HG03460 (cell line): ENCODE measurements at regions not wholly inside any gene's neighbourhood (a gene's known extent, or its start where the extent isn't known, plus 50 kb on each side); places are given as distances from the start of the nearest gene placed in this dataset.

ENCODE experiments used
- ATAC-seq: cut with Tn5 transposase; IDR thresholded peaks from one replicate; pipeline ENCODE4 v1.9.1; 2021; ENCODE audit not compliant: unreplicated experiment

DNA sequence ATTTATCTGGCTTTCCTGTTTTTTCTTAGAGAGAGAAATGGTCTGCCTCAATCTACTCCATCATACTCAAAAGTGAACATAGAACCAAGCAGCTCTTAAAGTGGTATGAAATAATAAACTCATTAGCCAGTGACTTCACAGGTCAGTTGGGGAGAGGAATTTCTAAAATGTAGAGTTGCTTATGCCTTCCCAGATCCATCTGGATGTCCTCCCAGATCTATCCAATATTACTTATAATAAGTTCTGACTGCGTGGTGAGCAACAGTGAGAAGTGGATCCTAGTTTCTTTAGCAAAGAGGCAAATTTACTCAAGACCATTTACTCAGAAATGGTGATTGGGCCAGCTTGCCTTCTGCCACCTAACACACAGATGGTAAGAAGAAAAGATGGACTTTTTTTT lies 748.0 kb downstream of the PCDH18 start:
- ATAC-seq, result no peak

- ATAC-seq, result no peak
These were observed 762.6 kb downstream of the PCDH18 start for GRCh38 chr4:136769717-136770116.

GRCh38 chr4:136768925-136769275 lies 763.4 kb downstream of the PCDH18 start:
- no peak for ATAC-seq

DNA sequence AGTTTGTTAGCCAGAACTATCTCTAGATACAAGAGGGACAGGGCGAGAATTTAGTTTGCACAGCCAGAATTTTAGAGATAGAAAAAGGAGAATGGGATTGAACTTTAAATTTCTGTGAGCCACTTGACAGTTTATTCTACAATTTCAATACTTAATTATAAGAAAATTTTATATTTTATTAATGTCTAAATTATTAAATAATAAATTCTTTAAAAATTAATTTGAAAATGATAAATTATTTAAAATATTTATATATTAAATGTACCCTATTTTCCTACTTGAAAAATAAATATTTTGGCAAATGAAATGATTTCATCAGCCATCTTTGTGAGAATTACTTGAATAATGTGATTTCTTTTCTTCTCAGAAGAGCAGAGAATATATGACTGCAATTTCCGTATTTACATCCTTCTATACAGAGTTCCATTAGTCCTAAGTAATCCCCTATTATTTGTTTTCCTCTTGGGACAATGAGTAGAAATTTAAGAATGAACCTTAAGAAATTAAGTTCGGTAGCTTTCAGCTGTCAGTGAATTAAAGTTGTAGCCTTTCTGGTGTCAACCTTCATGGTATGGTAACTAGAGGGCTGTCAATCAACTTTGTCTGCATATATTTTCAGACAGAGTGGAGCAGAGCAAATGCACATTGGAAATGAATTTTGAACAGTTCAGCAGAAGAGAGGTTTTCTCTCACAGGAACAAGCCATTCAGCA lies 763.9 kb downstream of the PCDH18 start:
- no peak for ATAC-seq

DNA sequence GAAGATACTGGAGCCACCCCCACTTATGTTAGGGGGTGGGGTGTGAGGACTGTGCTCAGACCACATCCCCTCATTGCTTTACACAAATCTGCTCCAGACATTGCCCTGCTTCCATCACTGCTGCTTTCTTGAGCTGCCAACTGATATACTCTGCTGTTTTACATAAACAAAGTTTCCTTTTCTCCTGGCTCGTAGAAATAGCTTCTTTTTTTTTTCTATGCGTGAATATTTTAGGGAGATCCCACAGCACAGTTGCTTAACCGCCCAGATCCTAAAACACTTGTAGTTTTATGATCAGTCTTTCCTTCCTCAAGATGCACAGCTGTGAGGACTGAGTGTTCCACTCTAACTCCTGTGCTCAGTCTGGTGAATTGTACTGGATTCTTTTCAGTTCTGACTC lies 768.4 kb downstream of the PCDH18 start:
- no peak for ATAC-seq

- no peak for ATAC-seq
These were observed 776.8 kb downstream of the PCDH18 start for GRCh38 chr4:136755531-136755916.

DNA sequence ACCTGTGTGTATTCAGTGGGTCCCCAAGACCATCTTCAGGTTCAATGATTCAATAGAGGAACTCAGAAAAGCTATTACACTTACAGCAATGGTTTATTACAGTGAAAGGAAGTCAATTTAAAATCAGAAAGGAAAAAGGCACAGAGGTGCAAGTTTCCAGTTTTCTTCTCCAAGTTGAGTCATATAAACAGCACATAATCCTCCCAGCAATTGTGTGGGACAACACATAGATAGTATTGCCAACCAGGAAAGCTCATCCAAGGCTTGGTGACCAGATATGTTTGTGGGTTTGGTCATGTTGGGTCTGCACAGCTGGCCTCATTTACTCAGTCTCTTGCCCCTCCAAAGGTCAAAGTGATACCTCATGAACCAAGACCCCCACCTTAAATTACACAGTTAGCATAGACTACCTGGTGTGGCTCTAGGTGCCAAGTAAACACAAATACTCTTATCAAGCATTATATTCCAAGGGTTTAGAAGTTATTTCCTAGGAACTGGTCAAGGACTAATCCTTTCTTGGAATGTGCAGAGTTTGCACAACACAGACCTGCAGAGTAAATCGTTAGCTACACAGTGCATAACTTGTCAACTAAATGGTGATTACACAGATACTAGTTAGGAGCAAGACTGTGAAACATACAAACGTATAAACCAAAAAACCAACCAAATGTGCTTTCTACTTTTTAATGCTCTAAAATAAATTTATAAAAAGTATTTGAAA lies 777.3 kb downstream of the PCDH18 start:
- ATAC-seq, result no peak

- ATAC-seq, result no peak
These were observed 780.7 kb downstream of the PCDH18 start for GRCh38 chr4:136751556-136751955.

DNA sequence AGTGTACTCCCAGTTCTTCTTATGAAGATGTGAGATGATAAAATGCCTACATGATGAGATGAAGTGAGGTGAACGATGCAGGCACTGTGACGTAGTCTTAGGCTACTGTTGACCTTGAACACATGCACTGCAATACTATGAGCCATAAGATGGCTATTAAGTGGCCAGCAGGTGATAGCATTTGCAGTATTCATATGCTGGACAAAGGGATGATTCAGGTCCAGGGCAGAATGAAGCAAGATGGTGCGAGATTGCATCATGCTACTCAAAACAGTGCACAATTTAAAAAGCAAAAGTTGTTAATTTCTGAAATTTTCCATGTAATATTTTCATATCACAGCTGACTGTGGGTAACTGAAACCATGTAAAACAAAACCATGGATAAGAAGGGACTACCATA lies 781.4 kb downstream of the PCDH18 start:
- no peak for ATAC-seq

DNA sequence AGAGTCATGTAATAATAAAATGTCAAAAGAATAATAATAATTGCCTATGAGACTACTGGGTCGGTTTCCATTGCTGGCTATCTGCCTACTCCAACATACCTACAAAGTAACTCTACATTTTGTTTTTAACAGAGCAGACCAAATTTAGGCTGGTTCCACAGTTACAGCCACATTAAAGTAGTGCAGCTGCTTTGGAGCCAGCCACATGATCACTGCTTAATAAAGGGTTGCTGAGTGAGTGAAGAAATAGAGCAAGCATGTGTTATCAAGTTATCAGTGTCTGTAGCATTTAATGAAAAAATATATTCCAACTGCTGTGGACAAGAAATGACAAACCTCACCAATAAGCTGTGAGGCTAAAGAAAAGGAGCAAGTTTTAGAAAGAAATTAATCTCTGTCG lies 782.3 kb downstream of the PCDH18 start:
- no peak for ATAC-seq

- no peak for ATAC-seq
These were observed 783.5 kb downstream of the PCDH18 start for GRCh38 chr4:136748773-136749172.

- ATAC-seq, result no peak
These were observed 784.1 kb downstream of the PCDH18 start for GRCh38 chr4:136748165-136748564.

DNA sequence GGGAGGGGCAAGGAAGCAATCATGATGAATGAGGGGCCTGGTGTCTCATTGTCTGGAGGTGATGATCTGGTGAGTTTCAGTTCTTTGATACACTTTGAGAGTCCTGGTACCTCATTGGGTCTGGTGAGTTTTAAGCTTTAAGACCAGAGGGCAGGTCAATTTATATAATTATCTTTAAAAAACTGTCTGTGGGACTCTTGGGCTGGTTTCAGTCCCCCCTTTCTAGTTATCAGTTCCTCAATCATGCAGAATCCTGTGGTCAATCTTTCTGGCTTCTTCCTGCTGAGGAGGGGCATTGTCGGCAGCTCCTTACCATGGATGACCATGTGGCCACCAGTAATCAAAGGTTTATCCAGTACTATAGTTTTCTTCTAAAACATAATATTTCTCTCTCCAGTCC lies 789.1 kb downstream of the PCDH18 start:
- no peak for ATAC-seq

DNA sequence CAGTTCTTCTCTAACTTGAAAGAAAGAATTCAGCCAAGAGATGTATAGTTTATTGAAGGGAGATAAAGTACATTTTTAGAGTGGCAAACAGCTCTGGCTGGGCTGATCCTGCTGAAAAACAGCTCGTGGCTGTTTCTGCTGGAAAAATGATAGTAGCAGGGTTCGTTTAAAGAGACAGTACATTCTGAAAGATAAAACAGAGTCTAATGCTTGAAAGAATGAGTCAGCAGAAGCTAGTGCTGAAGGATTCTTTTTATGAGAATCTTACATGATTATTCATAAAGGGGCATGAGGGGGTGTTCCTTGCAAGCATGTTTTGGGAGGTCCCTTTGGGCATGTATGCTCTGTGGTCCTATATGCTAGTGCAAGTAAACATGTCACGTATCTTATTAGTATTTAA lies 790.0 kb downstream of the PCDH18 start:
- no peak for ATAC-seq

DNA sequence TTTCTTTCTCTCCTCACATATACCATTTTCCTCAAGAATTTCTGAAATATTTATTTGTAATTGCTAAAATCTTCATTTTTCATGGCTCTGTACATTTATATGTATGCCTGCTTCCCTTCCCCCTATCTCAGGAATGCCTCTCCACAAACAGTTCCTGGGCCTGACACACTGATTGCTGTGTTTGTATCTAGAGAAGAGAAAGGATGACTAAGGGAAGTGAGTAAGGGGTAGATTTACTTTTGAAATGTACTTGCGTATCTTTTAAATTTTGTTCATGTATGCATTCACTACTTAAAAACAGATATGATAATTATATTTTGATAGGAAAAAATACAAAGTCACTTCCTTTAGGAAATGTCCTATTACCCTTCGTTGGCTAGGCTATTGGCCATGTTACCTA lies 790.8 kb downstream of the PCDH18 start:
- no peak for ATAC-seq

DNA sequence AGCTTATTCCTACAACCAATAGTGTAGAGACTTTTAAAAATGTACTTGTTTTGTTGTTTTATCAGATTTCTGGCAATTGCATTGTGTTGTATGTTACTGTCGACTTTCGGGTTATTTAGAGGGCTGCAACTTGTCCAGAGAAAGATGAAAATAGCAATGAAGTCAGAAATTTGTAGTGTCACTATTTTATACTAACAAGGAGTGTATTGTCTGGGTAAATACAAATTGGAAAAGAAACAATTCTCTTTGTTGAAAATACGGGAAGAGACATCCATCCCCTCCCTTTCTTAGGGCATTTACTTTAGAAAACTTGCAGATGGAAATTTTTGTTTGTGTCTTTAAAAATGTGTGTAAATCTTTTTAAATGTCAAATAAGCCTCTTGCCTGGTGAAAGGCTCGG lies 792.0 kb downstream of the PCDH18 start:
- ATAC-seq, result no peak

DNA sequence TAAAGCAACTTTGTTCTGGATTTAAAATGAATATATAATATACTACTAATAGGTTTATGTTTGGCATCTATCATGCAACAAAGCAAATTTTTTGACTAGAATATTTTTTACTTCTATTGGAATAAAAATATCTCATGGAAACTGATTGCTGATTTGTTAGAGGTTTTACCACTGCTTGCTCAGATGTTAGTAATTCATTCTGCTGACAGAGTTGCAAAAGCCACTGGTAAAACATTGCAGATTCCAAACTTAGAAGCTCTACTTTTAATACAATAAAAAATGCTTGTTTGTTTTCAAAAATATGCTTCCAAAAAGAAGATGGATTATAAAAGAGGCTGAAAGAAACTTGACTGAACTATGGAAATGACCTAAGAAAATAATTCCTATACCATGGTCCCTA lies 795.2 kb downstream of the PCDH18 start:
- ATAC-seq, result no peak

DNA sequence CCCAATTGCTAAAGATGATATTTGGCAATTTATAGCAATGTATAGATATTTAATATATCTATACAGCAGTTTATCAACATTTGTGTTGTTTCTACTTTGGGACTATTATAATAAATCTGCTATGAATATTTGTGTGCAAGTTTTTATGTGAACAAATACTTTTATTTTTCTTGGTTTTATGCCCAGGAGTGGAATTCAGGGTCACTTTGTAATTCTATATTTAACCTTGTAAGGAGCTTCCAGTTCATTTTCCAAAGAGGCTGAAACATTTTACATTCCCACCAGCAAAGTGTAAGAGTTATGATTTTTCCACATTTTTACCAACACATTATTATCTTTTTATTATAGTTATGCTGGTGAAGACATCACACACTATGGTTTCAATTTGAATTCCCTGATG lies 801.3 kb downstream of the PCDH18 start:
- ATAC-seq, result no peak

GRCh38 chr4:136725286-136726081 lies 806.8 kb downstream of the PCDH18 start:
- ATAC-seq, result no peak

DNA sequence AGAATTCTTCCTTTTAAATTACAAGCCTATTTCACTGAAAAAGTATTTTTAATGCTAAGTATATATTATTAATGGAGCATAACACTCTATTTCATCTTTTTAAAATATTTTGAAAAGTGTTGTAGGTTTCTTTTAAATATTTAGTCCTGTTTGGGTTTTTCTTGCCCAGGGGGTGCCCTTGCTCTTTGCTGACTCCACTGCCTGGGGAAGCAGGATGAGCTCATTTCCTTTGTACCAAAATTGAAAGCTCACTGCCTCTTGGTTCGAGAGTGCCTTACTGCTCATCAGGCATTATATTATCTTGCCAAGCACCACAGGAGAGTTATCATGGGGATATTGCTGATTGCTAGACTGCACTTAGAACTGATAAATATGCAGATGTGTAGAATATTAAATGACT lies 819.2 kb downstream of the PCDH18 start:
- ATAC-seq, result peak; percentile 61

- no peak for ATAC-seq
These were observed 822.4 kb downstream of the PCDH18 start for GRCh38 chr4:136709897-136710296.

- ATAC-seq, result no peak
These were observed 825.4 kb downstream of the PCDH18 start for GRCh38 chr4:136706942-136707341.
